Upper lobe of left lung (tissue), 6 donors: ENCODE measurements at regions not wholly inside any gene's neighbourhood (a gene's known extent, or its start where the extent isn't known, plus 50 kb on each side); places are given as distances from the start of the nearest gene placed in this dataset.

Source experiments
- ATAC-seq, 2 donors: fragments of 200-7000 bp; cut with Tn5 transposase; one replicate each; pipeline ENCODE4 v1.9.1; 2022; ENCODE audit warnings: mild to moderate bottlenecking in 2 of 2, moderate library complexity in 2 of 2; ENCODE audit not compliant: low FRiP score in 2 of 2
- DNase-seq, 2 donors: peaks; one replicate each; pipeline ENCODE4 v3.0.0-alpha.2; 2019 to 2020
- H3K27ac ChIP-seq, 4 donors: fragments of 200-600 bp; sonication (generic); one replicate each; pipeline ENCODE4 v1.5.1; 2016 to 2019
- H3K27me3 ChIP-seq, 4 donors: fragments of 200-600 bp; sonication (generic); one replicate each; pipeline ENCODE4 v1.5.1; 2017 to 2019
- H3K36me3 ChIP-seq, 4 donors: fragments of 200-600 bp; sonication (generic); one replicate each; pipeline ENCODE4 v1.5.1; 2016 to 2019
- H3K4me1 ChIP-seq, 4 donors: fragments of 200-600 bp; sonication (generic); one replicate each; pipeline ENCODE4 v1.5.1; 2018 to 2019
- H3K4me3 ChIP-seq, 4 donors: fragments of 200-600 bp; sonication (generic); one replicate each; pipeline ENCODE4 v1.5.1; 2017 to 2019; ENCODE audit warnings: mild to moderate bottlenecking in 2 of 4, moderate library complexity in 1 of 4
- H3K9me3 ChIP-seq, 4 donors: fragments of 200-600 bp; sonication (generic); one replicate each; pipeline ENCODE4 v1.5.1; 2018 to 2019
- EP300 ChIP-seq, 4 donors: sonication (generic); formaldehyde crosslinking; IDR thresholded peaks; one replicate each; pipeline ENCODE4 v1.5.1; 2017; ENCODE audit warnings: antibody characterized with exemption in 4 of 4, control low read depth in 2 of 4
- POLR2A ChIP-seq, 4 donors: fragments of 450-650 bp; IDR thresholded peaks; one replicate each; pipeline ENCODE4 v1.5.1; 2016 to 2017; ENCODE audit warnings: antibody characterized with exemption in 4 of 4, mild to moderate bottlenecking in 2 of 4
- POLR2AphosphoS5 ChIP-seq, 2 donors: sonication (generic); formaldehyde crosslinking; IDR thresholded peaks; one replicate each; pipeline ENCODE4 v1.5.1; 2017; ENCODE audit warnings: antibody characterized with exemption in 2 of 2
- WGBS, 2 donors: methylation state at CpG; one replicate each; pipeline ENCODE4 v1.1.5; 2017 to 2018; 5-methylcytosine and 5-hydroxymethylcytosine counted together
- TF ChIP-seq, protein P1 (sequence below), 6 experiments: fragments of 450-650 bp in 4 of 6; fragments of 200-600 bp in 2 of 6; sonication (generic) in 2 of 6; IDR thresholded peaks; one replicate each; pipeline ENCODE4 v1.5.1; 2016 to 2019; ENCODE audit warnings: antibody characterized with exemption in 6 of 6
- donor health status: DM: no; HTN: no; CAD: no; lungs with moderate emphysema.
- donor health status: DM: no; HTN: yes; CAD: no; lungs with severe emphysema.

DNA sequence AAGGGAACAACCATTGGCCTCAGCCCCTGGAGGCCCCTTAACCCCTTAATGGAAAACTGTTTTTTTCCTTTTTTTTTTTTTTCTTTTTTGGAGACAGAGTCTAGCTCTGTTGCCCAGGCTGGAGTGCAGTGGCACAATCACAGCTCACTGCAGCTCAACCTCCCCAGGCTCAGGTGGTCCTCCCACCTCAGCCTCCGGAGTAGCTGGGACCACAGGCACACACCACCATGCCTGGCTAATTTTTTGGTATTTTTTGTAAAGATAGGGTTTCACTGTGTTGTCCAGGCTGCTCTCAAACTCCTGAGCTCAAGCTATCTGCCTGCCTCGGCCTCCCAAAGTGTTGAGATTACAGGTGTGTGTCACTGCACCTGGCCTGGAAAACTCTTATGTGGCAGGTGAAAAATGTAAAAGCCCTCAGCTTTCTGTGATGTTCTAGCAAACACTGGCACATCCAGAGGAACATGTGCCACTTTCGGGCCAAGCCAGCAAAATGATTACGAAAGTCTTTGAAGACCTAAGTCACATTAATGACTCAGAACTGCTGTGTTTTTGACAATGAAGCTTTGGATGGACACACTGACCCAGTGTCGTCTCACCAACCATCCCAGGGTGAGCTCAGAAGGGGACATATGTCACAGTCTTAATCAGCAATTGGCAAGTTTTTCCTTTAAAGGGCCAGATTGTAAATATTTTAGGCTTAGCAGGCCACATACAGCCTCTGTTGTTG lies 189.3 kb upstream of the TPM1 start:
- H3K27me3 ChIP-seq: no peaks in the 10 kb centered on the region
- 58 to 68% methylated on average over 5 of the region's 5 CpGs for WGBS, 2 donors
- TF ChIP-seq, protein P1, sequence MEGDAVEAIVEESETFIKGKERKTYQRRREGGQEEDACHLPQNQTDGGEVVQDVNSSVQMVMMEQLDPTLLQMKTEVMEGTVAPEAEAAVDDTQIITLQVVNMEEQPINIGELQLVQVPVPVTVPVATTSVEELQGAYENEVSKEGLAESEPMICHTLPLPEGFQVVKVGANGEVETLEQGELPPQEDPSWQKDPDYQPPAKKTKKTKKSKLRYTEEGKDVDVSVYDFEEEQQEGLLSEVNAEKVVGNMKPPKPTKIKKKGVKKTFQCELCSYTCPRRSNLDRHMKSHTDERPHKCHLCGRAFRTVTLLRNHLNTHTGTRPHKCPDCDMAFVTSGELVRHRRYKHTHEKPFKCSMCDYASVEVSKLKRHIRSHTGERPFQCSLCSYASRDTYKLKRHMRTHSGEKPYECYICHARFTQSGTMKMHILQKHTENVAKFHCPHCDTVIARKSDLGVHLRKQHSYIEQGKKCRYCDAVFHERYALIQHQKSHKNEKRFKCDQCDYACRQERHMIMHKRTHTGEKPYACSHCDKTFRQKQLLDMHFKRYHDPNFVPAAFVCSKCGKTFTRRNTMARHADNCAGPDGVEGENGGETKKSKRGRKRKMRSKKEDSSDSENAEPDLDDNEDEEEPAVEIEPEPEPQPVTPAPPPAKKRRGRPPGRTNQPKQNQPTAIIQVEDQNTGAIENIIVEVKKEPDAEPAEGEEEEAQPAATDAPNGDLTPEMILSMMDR (IDR thresholded peaks at IDR 0.05): no peak
- TF ChIP-seq EP300 (IDR thresholded peaks at IDR 0.05) (no peak), POLR2A (IDR thresholded peaks at IDR 0.05) (no peak), POLR2AphosphoS5 (IDR thresholded peaks at IDR 0.05) (no peak)
- H3K36me3 ChIP-seq: no peaks in the 10 kb centered on the region
- no peaks in the 10 kb centered on the region for H3K9me3 ChIP-seq
- H3K4me1 ChIP-seq: peaks cover 0 to 3% (median 1%) of the 10 kb centered on the region in 4 donors
- ATAC-seq (no peak), DNase-seq (no peak)
- no peak overlapping the region for H3K4me3 ChIP-seq
- no peak overlapping the region for H3K27ac ChIP-seq

DNA sequence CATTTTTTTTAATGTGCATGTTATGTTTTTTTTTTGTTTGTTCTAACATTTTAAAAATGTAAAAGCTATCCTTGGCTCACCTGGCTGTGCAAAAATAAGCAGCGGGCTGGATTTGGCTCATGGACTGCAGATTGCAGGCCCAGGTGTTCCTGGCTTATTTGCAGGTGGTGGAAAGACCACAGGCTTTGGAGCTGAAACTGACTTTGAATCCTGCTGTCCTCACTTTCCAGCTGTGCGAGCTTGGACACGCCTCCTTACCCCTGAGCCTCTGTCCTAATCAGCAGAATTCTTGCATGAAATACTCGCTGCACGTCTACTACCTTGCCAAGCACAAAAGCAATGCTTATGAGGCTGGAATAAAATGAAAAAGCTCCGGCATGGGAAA lies 188.7 kb upstream of the TPM1 start:
- TF ChIP-seq POLR2AphosphoS5 (IDR thresholded peaks at IDR 0.05) (no peak), POLR2A (IDR thresholded peaks at IDR 0.05) (no peak), EP300 (IDR thresholded peaks at IDR 0.05) (no peak)
- TF ChIP-seq, protein P1 (IDR thresholded peaks at IDR 0.05): no peak
- Histone ChIP-seq H3K4me3 (no peak overlapping the region), H3K9me3 (no peaks in the 10 kb centered on the region), H3K27me3 (no peaks in the 10 kb centered on the region), H3K36me3 (no peaks in the 10 kb centered on the region), H3K4me1 (no peaks in the 10 kb centered on the region), H3K27ac (no peak overlapping the region)
- DNase-seq: no peak
- WGBS, 2 donors: 61 to 83% methylated on average over 6 of the region's 6 CpGs
- ATAC-seq: no peak

DNA sequence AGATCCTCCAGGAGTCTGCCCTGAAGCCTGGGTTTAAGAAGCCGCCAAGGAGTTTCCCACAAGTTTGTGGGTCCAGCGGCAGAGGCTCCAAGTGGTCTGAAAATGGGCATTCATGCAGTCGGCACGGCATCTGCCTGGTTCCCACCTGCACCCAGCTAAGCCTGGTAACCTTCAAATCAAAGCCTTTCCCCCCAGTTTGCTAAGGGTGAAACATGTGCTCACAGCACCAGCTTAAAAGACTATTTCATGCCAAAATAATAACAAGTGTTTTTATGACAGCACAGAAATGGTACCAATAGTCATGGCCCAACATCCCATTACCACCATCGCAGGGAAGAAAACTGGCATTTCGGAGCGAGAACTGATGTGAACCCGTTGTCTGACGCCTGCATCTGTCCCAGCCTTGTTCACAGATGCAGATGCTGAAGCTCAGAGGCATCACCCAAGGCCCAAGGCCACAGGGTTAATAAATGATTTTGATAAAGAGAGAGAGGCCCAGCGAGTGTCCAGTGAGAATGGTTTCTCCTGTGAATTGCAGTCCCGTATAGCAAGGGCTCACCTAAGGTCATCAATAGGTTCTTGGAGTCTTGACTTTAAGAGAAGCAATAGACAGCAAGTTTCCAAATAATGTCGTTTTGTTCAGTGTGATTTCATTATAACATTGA lies 188.0 kb upstream of the TPM1 start:
- TF ChIP-seq, protein P1 (IDR thresholded peaks at IDR 0.05): no peak
- H3K4me3 ChIP-seq: no peak overlapping the region
- DNase-seq (no peak), ATAC-seq (no peak)
- no peaks in the 10 kb centered on the region for H3K4me1 ChIP-seq
- no peaks in the 10 kb centered on the region for H3K9me3 ChIP-seq
- H3K36me3 ChIP-seq: no peaks in the 10 kb centered on the region
- 92 to 96% methylated on average over 8 to 12 of the region's 12 CpGs for WGBS, 2 donors
- no peak overlapping the region for H3K27ac ChIP-seq
- H3K27me3 ChIP-seq: no peaks in the 10 kb centered on the region

GRCh38 chr15:62855085-62855476 lies 187.5 kb upstream of the TPM1 start:
- ATAC-seq (no peak), DNase-seq (no peak)
- no peaks in the 10 kb centered on the region for H3K4me1 ChIP-seq
- WGBS, 2 donors: 74 to 85% methylated on average over 7 of the region's 7 CpGs
- no peak for TF ChIP-seq POLR2AphosphoS5 (IDR thresholded peaks at IDR 0.05)
- TF ChIP-seq, protein P1 (IDR thresholded peaks at IDR 0.05): no peak
- no peak for TF ChIP-seq EP300 (IDR thresholded peaks at IDR 0.05)
- no peak for TF ChIP-seq POLR2A (IDR thresholded peaks at IDR 0.05)
- no peaks in the 10 kb centered on the region for H3K9me3 ChIP-seq
- no peaks in the 10 kb centered on the region for H3K27me3 ChIP-seq
- H3K4me3 ChIP-seq: no peak overlapping the region
- no peaks in the 10 kb centered on the region for H3K36me3 ChIP-seq
- no peak overlapping the region for H3K27ac ChIP-seq
